Karpas-422 (cell line): ENCODE measurements at regions not wholly inside any gene's neighbourhood (a gene's known extent, or its start where the extent isn't known, plus 50 kb on each side); places are given as distances from the start of the nearest gene placed in this dataset.

Experiments used
- DNase-seq: peaks from one replicate; pipeline ENCODE4 v3.0.0-alpha.2; 2015
- H2AFZ ChIP-seq: fragments of 200-600 bp; sonication (generic); 2 replicates; pipeline ENCODE4 v1.6.1; 2014; ENCODE audit warnings: antibody characterized with exemption, low read length, mixed read lengths
- H3K27ac ChIP-seq: fragments of 200-600 bp; sonication (generic); 2 replicates; pipeline ENCODE4 v1.5.1; 2014; ENCODE audit warnings: mild to moderate bottlenecking, low read length, moderate library complexity
- H3K27me3 ChIP-seq: fragments of 200-600 bp; sonication (generic); 2 replicates; pipeline ENCODE4 v1.6.1; 2014; ENCODE audit warnings: low read length, mixed read lengths
- H3K36me3 ChIP-seq: fragments of 200-600 bp; sonication (generic); 2 replicates; pipeline ENCODE4 v1.6.1; 2014; ENCODE audit warnings: low read length, mixed read lengths; ENCODE audit not compliant: insufficient read depth
- H3K4me1 ChIP-seq: fragments of 200-600 bp; sonication (generic); 2 replicates; pipeline ENCODE4 v1.6.1; 2014; ENCODE audit warnings: mild to moderate bottlenecking, low read length, mixed read lengths
- H3K4me2 ChIP-seq: fragments of 200-600 bp; sonication (generic); 2 replicates; pipeline ENCODE4 v1.6.1; 2014; ENCODE audit warnings: low read length, low read depth, mild to moderate bottlenecking; ENCODE audit not compliant: poor library complexity, severe bottlenecking
- H3K4me3 ChIP-seq: fragments of 200-600 bp; sonication (generic); 2 replicates; pipeline ENCODE4 v1.5.1; 2014; ENCODE audit warnings: mild to moderate bottlenecking, antibody characterized with exemption, low read length, mixed read lengths
- H3K79me2 ChIP-seq: fragments of 200-600 bp; sonication (generic); 2 replicates; pipeline ENCODE4 v1.6.1; 2014; ENCODE audit warnings: mild to moderate bottlenecking, low read length, mixed read lengths
- H3K9ac ChIP-seq: fragments of 200-600 bp; sonication (generic); 2 replicates; pipeline ENCODE4 v1.6.0; 2014; ENCODE audit warnings: low read length
- H3K9me2 ChIP-seq: fragments of 200-600 bp; sonication (generic), shearing (Covaris generic); replicated peaks from 2 replicates; pipeline ENCODE4 v1.6.0; 2014; ENCODE audit warnings: mild to moderate bottlenecking, low read length, moderate library complexity; ENCODE audit not compliant: insufficient read depth
- H3K9me3 ChIP-seq: fragments of 300-700, 200-600 bp; sonication (generic); 2 replicates; pipeline ENCODE4 v1.6.1; 2014; ENCODE audit warnings: low read length, mixed read lengths
- H4K20me1 ChIP-seq: fragments of 200-600 bp; sonication (generic); 2 replicates; pipeline ENCODE4 v1.6.1; 2014; ENCODE audit warnings: mild to moderate bottlenecking, antibody characterized with exemption, low read length, low read depth; ENCODE audit not compliant: insufficient read depth

DNA sequence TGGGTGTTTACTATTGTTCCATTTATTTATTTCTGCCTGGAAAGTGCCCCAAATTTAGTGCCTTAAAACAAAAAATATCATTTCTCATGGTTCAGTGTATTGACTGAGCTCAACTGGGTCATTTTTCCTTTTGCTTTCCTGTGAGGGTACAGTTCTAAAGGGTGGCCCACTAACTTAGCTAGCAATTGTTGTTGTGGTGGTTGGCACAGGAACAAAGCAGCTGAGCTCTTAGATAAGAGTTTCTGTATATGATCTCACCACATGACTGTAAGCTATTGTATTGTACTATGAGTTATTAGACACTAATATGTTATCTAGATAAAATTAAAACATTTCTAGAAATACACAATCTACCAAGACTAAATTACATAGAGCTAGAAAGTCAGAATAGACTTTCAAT lies 1283.7 kb downstream of the OTOL1 start:
- Histone ChIP-seq H3K27ac (no peak overlapping the region), H3K9me3 (peaks cover 24% of the 10 kb centered on the region), H3K27me3 (no peaks in the 10 kb centered on the region), H3K79me2 (no peaks in the 10 kb centered on the region), H3K4me1 (no peaks in the 10 kb centered on the region), H3K9ac (no peak overlapping the region), H2AFZ (no peak overlapping the region), H4K20me1 (no peaks in the 10 kb centered on the region), H3K36me3 (no peaks in the 10 kb centered on the region), H3K4me3 (no peak overlapping the region), H3K9me2 (no peaks in the 10 kb centered on the region), H3K4me2 (no peak overlapping the region)
- no peak for DNase-seq

DNA sequence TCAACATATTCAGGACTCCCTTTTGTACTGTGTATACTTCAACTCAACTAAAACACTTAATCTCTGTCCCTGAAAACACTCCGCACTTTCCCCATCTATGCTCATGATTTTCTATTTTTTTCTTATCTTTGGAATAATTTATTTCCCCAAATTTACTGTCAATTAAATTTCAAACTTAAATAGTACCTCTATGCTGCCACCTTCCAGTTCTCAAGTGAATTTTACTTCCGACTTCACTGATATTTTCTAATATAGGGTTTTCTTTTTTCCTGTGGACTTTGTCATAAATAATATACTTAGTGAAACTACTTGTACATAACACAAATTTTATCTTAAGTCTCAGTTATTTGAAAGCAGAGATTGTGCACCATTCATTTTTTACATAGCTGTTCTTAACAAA lies 1303.3 kb downstream of the OTOL1 start:
- H3K4me1 ChIP-seq = no peaks in the 10 kb centered on the region
- H2AFZ ChIP-seq = no peak overlapping the region

DNA sequence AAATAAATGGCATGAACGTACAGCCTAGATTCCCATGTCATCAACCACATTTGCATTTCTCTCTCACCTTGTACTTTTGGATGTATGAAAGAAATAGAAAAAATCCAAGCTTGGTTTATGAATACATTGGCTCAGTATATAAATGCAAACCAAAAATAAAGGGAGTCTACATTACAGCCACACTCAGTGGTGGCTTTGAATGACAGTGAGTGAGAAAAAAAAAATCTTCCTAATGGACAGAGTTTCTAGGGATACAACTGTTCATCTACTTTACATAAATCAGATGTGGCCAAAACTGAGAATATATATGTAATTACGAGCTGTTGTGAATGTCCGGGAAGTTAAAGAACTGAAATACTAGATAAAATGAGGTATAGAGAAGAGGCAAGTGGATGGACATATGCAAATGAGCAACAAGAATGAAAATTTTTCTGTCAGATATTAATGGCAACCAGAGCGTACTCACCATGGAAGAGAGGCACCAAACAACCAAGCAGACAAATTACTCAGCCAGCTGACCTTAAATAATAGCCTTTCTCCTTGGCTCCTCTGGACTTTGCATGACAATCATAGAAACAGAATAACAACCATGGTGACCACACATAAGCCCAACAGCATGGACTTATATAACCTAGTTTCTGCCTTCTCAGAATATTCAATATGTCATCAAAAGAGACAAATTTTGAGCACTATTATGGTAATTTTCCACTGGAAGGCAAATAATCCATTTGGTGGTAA lies 1305.8 kb downstream of the OTOL1 start:
- H2AFZ ChIP-seq = no peak overlapping the region
- no peak overlapping the region for H3K27ac ChIP-seq
- H3K9me2 ChIP-seq = no peaks in the 10 kb centered on the region
- no peak overlapping the region for H3K4me3 ChIP-seq
- H3K36me3 ChIP-seq = no peaks in the 10 kb centered on the region
- no peak overlapping the region for H3K9ac ChIP-seq
- no peaks in the 10 kb centered on the region for H3K79me2 ChIP-seq
- no peak for DNase-seq
- H3K9me3 ChIP-seq = no peaks in the 10 kb centered on the region
- H3K4me2 ChIP-seq = no peak overlapping the region
- no peaks in the 10 kb centered on the region for H3K4me1 ChIP-seq
- no peaks in the 10 kb centered on the region for H3K27me3 ChIP-seq
- no peaks in the 10 kb centered on the region for H4K20me1 ChIP-seq

More for the DNA sequence above, 1303.3 kb downstream of the OTOL1 start:
- H3K4me3 ChIP-seq = no peak overlapping the region
- no peak for DNase-seq
- no peaks in the 10 kb centered on the region for H3K9me2 ChIP-seq
- H3K27ac ChIP-seq = no peak overlapping the region
- H3K9me3 ChIP-seq = no peaks in the 10 kb centered on the region
- H3K27me3 ChIP-seq = no peaks in the 10 kb centered on the region
- H3K4me2 ChIP-seq = no peak overlapping the region
- H3K79me2 ChIP-seq = no peaks in the 10 kb centered on the region
- H4K20me1 ChIP-seq = no peaks in the 10 kb centered on the region
- no peaks in the 10 kb centered on the region for H3K36me3 ChIP-seq
- H3K9ac ChIP-seq = no peak overlapping the region

DNA sequence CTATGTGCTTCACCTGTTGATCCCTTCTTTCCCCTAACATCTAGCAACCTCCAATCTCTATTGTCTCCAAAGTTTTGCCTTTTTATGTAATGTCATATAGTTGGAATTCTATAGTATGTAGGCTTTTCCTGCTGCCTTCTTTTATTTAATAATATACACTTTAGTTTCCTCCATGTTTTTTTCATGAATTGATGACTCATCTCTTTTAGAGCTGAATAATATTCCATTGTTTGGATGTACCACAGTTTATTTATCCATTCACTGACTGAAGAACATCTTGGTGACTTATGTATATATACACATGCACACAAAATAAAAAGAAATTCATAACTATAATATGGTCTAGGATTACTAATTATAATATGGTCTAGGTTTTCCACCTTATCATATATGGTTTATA lies 1314.2 kb downstream of the OTOL1 start:
- H3K4me3 ChIP-seq = no peak overlapping the region
- no peak overlapping the region for H3K4me2 ChIP-seq
- no peak for DNase-seq
- no peak overlapping the region for H3K27ac ChIP-seq
- no peak overlapping the region for H3K9ac ChIP-seq
- H3K27me3 ChIP-seq = no peaks in the 10 kb centered on the region
- no peaks in the 10 kb centered on the region for H3K79me2 ChIP-seq
- H2AFZ ChIP-seq = no peak overlapping the region
- no peaks in the 10 kb centered on the region for H3K36me3 ChIP-seq
- no peaks in the 10 kb centered on the region for H3K9me2 ChIP-seq
- no peaks in the 10 kb centered on the region for H4K20me1 ChIP-seq
- H3K4me1 ChIP-seq = no peaks in the 10 kb centered on the region
- no peaks in the 10 kb centered on the region for H3K9me3 ChIP-seq

DNA sequence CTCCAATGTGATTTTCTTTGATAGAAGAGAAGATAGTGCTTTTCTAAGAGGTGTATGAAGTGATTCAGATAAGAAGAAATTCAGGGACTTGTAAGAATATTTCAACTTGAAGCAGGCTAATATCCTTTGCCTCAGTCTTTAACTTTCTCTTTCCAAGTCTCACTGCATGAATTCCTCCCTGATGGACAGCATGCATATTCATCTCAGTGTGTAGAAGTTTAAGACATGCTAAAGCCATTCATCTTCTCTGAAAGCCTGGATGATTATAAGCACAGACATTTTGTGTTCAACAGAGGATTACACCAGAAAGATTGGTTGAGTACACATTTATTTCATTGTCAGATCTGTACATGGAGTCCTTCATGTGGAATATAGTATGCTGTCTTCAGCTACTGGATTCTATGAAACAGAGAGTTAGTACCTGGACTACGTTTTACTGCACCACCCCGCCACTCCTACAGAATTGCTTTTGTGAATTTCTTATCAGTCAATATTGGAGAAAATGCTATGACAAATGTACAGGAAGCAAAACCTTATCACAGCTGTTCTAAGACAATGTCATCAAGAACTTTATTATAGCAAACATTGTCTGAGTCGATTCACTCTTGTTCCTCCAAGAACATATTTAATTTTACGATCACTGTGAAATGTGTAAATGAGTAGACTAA lies 1346.1 kb downstream of the OTOL1 start:
- Histone ChIP-seq H3K4me2 (no peak overlapping the region), H3K36me3 (no peaks in the 10 kb centered on the region), H3K4me1 (no peaks in the 10 kb centered on the region), H3K4me3 (no peak overlapping the region), H4K20me1 (no peaks in the 10 kb centered on the region), H3K9me2 (no peaks in the 10 kb centered on the region), H3K27ac (no peak overlapping the region), H3K79me2 (no peaks in the 10 kb centered on the region), H3K27me3 (no peaks in the 10 kb centered on the region), H3K9ac (no peak overlapping the region), H3K9me3 (no peaks in the 10 kb centered on the region), H2AFZ (no peak overlapping the region)
- DNase-seq = no peak

DNA sequence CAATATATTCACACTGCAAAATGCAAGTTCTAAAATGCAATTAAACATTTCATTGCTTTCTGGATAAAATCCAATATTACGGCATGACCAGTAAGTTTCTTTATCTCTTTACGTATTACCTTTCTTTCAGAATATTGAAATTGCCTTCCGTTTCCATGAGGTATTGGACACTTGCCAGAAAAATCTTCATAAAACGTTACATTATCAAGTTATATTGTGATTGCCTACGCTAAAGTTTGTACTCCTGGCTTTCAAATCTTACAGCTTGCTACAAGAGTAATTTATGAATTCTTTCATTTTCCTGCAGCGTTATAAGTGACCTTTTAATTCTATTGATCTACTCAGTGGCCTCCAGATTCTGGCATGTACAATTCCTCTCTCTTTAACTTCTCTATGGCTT lies 1349.3 kb downstream of the OTOL1 start:
- Histone ChIP-seq H3K9me3 (no peaks in the 10 kb centered on the region; the same call in 1 of the 2 replicates), H3K4me3 (no peak overlapping the region), H3K27me3 (no peaks in the 10 kb centered on the region), H3K9ac (no peak overlapping the region), H3K27ac (no peak overlapping the region), H3K4me2 (no peak overlapping the region), H3K4me1 (no peaks in the 10 kb centered on the region), H4K20me1 (no peaks in the 10 kb centered on the region), H3K36me3 (no peaks in the 10 kb centered on the region), H3K9me2 (no peaks in the 10 kb centered on the region), H3K79me2 (no peaks in the 10 kb centered on the region), H2AFZ (no peak overlapping the region)
- no peak for DNase-seq

DNA sequence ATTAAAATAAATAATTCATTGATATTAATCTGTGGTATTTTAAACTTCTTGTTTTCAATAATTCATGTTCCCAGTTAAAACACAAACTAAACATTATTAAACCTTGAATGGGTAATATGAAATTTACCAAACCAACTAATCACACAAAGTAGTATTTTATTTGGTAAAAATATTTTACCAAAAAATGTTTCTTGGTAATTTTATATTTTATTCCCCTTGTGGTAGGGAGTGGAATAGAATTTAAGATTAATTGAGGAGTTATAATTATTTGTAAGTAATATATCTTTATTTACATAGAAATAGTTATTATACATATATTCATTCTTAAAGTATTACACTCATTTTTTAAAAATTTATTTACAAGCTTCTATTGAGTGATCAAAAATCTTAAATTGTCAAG lies 1350.9 kb downstream of the OTOL1 start:
- Histone ChIP-seq H3K9me2 (no peaks in the 10 kb centered on the region), H3K4me3 (no peak overlapping the region)

DNA sequence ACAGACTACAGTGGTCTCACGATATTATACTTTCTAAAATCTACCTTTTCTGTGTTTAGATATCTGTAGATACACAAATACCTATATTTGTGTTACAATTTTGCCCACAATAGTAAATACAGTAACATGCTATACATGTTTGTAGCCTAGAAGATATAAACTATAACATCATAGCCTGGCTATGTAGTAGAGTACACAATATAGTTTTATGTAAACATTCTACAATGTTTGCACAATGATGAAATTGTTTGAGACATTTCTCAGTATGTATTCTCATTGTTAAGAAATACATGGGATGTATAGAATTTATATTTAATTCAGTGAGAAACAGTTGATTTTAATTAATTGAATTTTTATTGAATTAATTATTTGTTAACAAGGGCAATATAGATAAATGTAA lies 1367.0 kb downstream of the OTOL1 start:
- no peaks in the 10 kb centered on the region for H3K9me2 ChIP-seq

More for the DNA sequence above, 1350.9 kb downstream of the OTOL1 start:
- Histone ChIP-seq H3K36me3 (no peaks in the 10 kb centered on the region), H2AFZ (no peak overlapping the region), H3K4me1 (no peaks in the 10 kb centered on the region), H3K27me3 (no peaks in the 10 kb centered on the region), H4K20me1 (no peaks in the 10 kb centered on the region), H3K4me2 (no peak overlapping the region), H3K27ac (no peak overlapping the region), H3K79me2 (no peaks in the 10 kb centered on the region), H3K9me3 (no peaks in the 10 kb centered on the region; the same call in 1 of the 2 replicates), H3K9ac (no peak overlapping the region)
- DNase-seq = no peak

More for the DNA sequence above, 1367.0 kb downstream of the OTOL1 start:
- H3K9me3 ChIP-seq = no peaks in the 10 kb centered on the region
- no peak overlapping the region for H3K27ac ChIP-seq
- H3K36me3 ChIP-seq = no peaks in the 10 kb centered on the region
- no peaks in the 10 kb centered on the region for H3K27me3 ChIP-seq
- H3K4me1 ChIP-seq = no peaks in the 10 kb centered on the region
- no peak overlapping the region for H2AFZ ChIP-seq
- no peak overlapping the region for H3K4me3 ChIP-seq
- H4K20me1 ChIP-seq = no peaks in the 10 kb centered on the region
- no peak overlapping the region for H3K9ac ChIP-seq
- no peak for DNase-seq
- H3K4me2 ChIP-seq = no peak overlapping the region
- no peaks in the 10 kb centered on the region for H3K79me2 ChIP-seq
